Tibial nerve (tissue), 4 donors: ENCODE measurements at regions not wholly inside any gene's neighbourhood (a gene's known extent, or its start where the extent isn't known, plus 50 kb on each side); places are given as distances from the start of the nearest gene placed in this dataset.

Experiments
- DNase-seq, 2 donors: peaks; one replicate each; pipeline ENCODE4 v3.0.0-alpha.2; 2019; ENCODE audit warnings: low spot score in 2 of 2
- H3K27ac ChIP-seq, 4 donors: fragments of 200-600 bp; sonication (generic) in 3 of 4; one replicate each; pipeline ENCODE4 v1.5.1; 2017 to 2019; ENCODE audit warnings: mild to moderate bottlenecking in 1 of 4
- H3K27me3 ChIP-seq, 2 donors: fragments of 200-600 bp; sonication (generic) in 1 of 2; one replicate each; pipeline versions ENCODE4 v1.5.1 to v1.6.0; 2017 to 2019
- H3K36me3 ChIP-seq, 3 donors: fragments of 200-600 bp; sonication (generic); one replicate each; pipeline ENCODE4 v1.5.1; 2018 to 2019
- H3K4me1 ChIP-seq, 4 donors: fragments of 200-600 bp; sonication (generic) in 3 of 4; one replicate each; pipeline ENCODE4 v1.5.1; 2017 to 2019
- H3K4me3 ChIP-seq, 4 donors: fragments of 200-600 bp; sonication (generic) in 3 of 4; one replicate each; pipeline ENCODE4 v1.5.1; 2017 to 2019; ENCODE audit warnings: mild to moderate bottlenecking in 1 of 4, moderate library complexity in 1 of 4
- H3K9me3 ChIP-seq, 4 donors: fragments of 200-600 bp; sonication (generic) in 3 of 4; one replicate each; pipeline ENCODE4 v1.5.1; 2017 to 2019
- CTCF ChIP-seq, 5 experiments: fragments of 200-600 bp in 3 of 5; fragments of 450-650 bp in 2 of 5; sonication (generic) in 3 of 5; IDR thresholded peaks; one replicate each; pipeline ENCODE4 v1.5.1; 2016 to 2019; ENCODE audit warnings: antibody characterized with exemption in 5 of 5, mild to moderate bottlenecking in 3 of 5, moderate library complexity in 2 of 5
- EP300 ChIP-seq, 2 donors: sonication (generic); formaldehyde crosslinking; IDR thresholded peaks; one replicate each; pipeline ENCODE4 v1.6.1; 2017; ENCODE audit warnings: antibody characterized with exemption in 2 of 2, mild to moderate bottlenecking in 1 of 2
- POLR2A ChIP-seq, 2 donors: fragments of 450-650 bp; IDR thresholded peaks; one replicate each; pipeline ENCODE4 v1.6.1; 2017; ENCODE audit warnings: antibody characterized with exemption in 2 of 2, mild to moderate bottlenecking in 2 of 2, moderate library complexity in 2 of 2
- WGBS, 2 donors: methylation state at CpG; one replicate each; pipeline ENCODE4 v1.1.5; 2018; 5-methylcytosine and 5-hydroxymethylcytosine counted together

- TF ChIP-seq EP300 (IDR thresholded peaks at IDR 0.05) (no peak), CTCF (IDR thresholded peaks at IDR 0.05) (no peak), POLR2A (IDR thresholded peaks at IDR 0.05) (no peak)
- H3K4me3 ChIP-seq: no peak overlapping the region
- WGBS, 2 donors: 42 to 78% methylated on average over 2 of the region's 2 CpGs
- no peak overlapping the region for H3K27ac ChIP-seq
- H3K4me1 ChIP-seq: peaks cover 0 to 7% (median 0%) of the 10 kb centered on the region in 4 donors
- DNase-seq: no peak
- peaks cover 0 to 3% (median 0%) of the 10 kb centered on the region in 4 donors for H3K9me3 ChIP-seq
- no peaks in the 10 kb centered on the region for H3K27me3 ChIP-seq
- H3K36me3 ChIP-seq: no peaks in the 10 kb centered on the region
These were observed 144.6 kb downstream of the SLC30A10 start for GRCh38 chr1:219783605-219784235.

GRCh38 chr1:219782929-219783328, 145.4 kb downstream of the SLC30A10 start:
- Histone ChIP-seq H3K36me3 (no peaks in the 10 kb centered on the region), H3K4me1 (peaks cover 0 to 10% (median 0%) of the 10 kb centered on the region in 4 donors), H3K4me3 (no peak overlapping the region), H3K27me3 (no peaks in the 10 kb centered on the region), H3K9me3 (no peaks in the 10 kb centered on the region), H3K27ac (no peak overlapping the region)
- no peak for DNase-seq
- no peak for TF ChIP-seq CTCF (IDR thresholded peaks at IDR 0.05)
- no peak for TF ChIP-seq EP300 (IDR thresholded peaks at IDR 0.05)
- WGBS, 2 donors: 52 to 59% methylated on average over 3 of the region's 3 CpGs

- no peaks in the 10 kb centered on the region for H3K9me3 ChIP-seq
- WGBS, 2 donors: 80 to 89% methylated on average over 3 to 4 of the region's 4 CpGs
- H3K27me3 ChIP-seq: no peaks in the 10 kb centered on the region
- no peak overlapping the region for H3K4me3 ChIP-seq
- no peak overlapping the region for H3K27ac ChIP-seq
- H3K4me1 ChIP-seq: peaks cover 0 to 10% (median 0%) of the 10 kb centered on the region in 4 donors
- TF ChIP-seq EP300 (IDR thresholded peaks at IDR 0.05): no peak
- no peak for TF ChIP-seq CTCF (IDR thresholded peaks at IDR 0.05)
- TF ChIP-seq POLR2A (IDR thresholded peaks at IDR 0.05): no peak
- no peaks in the 10 kb centered on the region for H3K36me3 ChIP-seq
- no peak for DNase-seq
These were observed 146.0 kb downstream of the SLC30A10 start for GRCh38 chr1:219782311-219782710.

- H3K27me3 ChIP-seq: no peaks in the 10 kb centered on the region
- H3K4me3 ChIP-seq: no peak overlapping the region
- DNase-seq: no peak
- no peak overlapping the region for H3K27ac ChIP-seq
- peaks cover 0 to 10% (median 0%) of the 10 kb centered on the region in 4 donors for H3K4me1 ChIP-seq
- TF ChIP-seq POLR2A (IDR thresholded peaks at IDR 0.05): no peak
- no peak for TF ChIP-seq EP300 (IDR thresholded peaks at IDR 0.05)
- TF ChIP-seq CTCF (IDR thresholded peaks at IDR 0.05): no peak
- H3K9me3 ChIP-seq: no peaks in the 10 kb centered on the region
- no peaks in the 10 kb centered on the region for H3K36me3 ChIP-seq
These were observed 146.9 kb downstream of the SLC30A10 start for GRCh38 chr1:219781491-219781890.

GRCh38 chr1:219778793-219779369, 149.5 kb downstream of the SLC30A10 start:
- no peak overlapping the region for H3K4me3 ChIP-seq
- H3K36me3 ChIP-seq: no peaks in the 10 kb centered on the region
- TF ChIP-seq POLR2A (IDR thresholded peaks at IDR 0.05) (no peak), EP300 (IDR thresholded peaks at IDR 0.05) (no peak), CTCF (IDR thresholded peaks at IDR 0.05) (no peak)
- H3K9me3 ChIP-seq: no peaks in the 10 kb centered on the region
- peaks cover 0 to 10% (median 0%) of the 10 kb centered on the region in 4 donors for H3K4me1 ChIP-seq
- H3K27me3 ChIP-seq: no peaks in the 10 kb centered on the region
- no peak for DNase-seq
- 34 to 36% methylated on average over 4 of the region's 4 CpGs for WGBS, 2 donors
- H3K27ac ChIP-seq: no peak overlapping the region
